ENCODE measurements at regions not wholly inside any gene's neighbourhood (a gene's known extent, or its start where the extent isn't known, plus 50 kb on each side); places are given as distances from the start of the nearest gene placed in this dataset.
"Not testable (repeated sequence)": the region's sequence is repeated elsewhere in the genome, so short reads cannot be mapped to it uniquely, and the experiment has no call there.

DNA sequence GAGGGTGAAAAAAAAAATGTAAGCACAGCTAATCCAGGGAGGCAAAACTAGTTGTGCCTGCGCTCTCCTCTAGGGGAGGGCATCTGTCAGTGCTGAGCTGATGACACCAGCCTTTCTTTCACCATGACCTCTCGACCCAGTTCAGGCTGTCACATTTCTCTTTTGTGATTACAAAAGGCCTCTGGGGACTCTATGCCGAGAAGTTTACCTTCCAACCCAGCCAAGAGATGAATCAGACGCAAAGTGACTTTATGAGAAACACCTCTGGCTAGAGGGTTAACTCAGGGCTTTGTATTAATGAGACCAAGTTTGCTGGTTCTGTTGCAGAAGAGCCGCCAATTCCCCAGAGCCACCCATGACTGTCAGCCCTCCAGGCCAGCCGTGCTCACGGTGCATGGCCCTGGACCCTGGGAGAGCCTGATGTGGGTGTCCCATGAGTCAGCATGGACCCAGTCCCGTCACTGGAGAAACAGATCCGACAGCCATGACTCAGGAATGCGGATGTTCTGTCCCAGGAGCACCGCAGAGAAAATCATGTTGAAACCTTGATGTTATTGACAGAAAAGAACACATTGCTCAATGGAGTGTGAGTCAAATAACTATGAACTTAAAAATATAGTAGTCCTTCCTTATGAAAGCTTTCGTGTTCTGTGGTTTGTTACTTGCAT, 437.2 kb downstream of the HS3ST3B1 start:
- no peak for DNase-seq (ENCODE audit: low read depth in 2 of 2)

- no peak for DNase-seq (ENCODE audit: low read depth in 2 of 2)
Measured at GRCh38 chr17:14736631-14737030, 435.8 kb downstream of the HS3ST3B1 start.

- no peak for DNase-seq (ENCODE audit: low read depth in 2 of 2)
Measured at GRCh38 chr17:14733376-14733775, 432.5 kb downstream of the HS3ST3B1 start.

- no peak for DNase-seq (ENCODE audit: low read depth in 2 of 2)
Measured at GRCh38 chr17:14732211-14732610, 431.3 kb downstream of the HS3ST3B1 start.

GRCh38 chr17:14731591-14731990, 430.7 kb downstream of the HS3ST3B1 start:
- DNase-seq (ENCODE audit: low read depth in 2 of 2), result no peak

DNA sequence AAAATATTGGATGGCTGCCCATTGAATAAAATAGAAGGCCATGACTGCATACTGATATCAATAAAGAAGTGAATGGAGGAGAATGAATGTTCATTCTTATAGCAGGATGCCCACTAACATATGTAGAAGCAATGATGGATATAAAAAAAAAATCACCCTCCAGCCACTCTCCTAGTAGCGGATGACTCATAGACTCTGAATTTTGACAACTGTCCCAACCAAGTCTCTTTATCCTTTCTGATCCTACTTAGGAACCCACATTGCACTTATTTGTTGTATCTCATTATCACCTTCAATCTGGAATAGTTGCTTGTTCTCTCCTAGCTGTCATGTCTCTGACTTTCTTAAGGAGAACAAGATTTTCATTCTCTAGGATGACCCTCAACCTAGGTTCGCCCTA, 429.9 kb downstream of the HS3ST3B1 start:
- no peak for DNase-seq (ENCODE audit: low read depth in 2 of 2)

GRCh38 chr17:14725729-14726128, 424.8 kb downstream of the HS3ST3B1 start:
- no peak for DNase-seq (ENCODE audit: low read depth in 2 of 2)

- DNase-seq (ENCODE audit: low read depth in 2 of 2), result no peak
Measured at GRCh38 chr17:14724770-14725169, 423.9 kb downstream of the HS3ST3B1 start.

DNA sequence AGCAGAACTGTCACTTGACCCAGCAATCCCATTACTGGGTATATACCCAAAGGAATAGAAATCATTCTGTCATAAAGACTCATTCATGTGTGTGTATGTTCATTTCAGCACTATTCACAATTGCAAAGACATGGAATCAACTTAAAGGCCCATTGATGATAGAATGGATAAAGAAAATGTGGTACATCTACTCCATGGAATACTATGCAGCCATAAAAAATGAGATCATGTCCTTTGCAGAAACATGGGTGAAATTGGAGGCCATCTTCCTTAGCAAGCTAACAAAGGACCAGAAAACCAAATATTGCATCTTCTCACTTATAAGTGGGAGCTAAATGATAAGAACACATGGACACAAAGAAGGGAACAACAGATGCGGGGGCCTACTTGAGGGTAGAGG, 422.5 kb downstream of the HS3ST3B1 start:
- DNase-seq (ENCODE audit: low read depth in 2 of 2), result not testable (repeated sequence)

- DNase-seq (ENCODE audit: low read depth in 2 of 2), result no peak
Measured at GRCh38 chr17:14719942-14720341, 419.1 kb downstream of the HS3ST3B1 start.

DNA sequence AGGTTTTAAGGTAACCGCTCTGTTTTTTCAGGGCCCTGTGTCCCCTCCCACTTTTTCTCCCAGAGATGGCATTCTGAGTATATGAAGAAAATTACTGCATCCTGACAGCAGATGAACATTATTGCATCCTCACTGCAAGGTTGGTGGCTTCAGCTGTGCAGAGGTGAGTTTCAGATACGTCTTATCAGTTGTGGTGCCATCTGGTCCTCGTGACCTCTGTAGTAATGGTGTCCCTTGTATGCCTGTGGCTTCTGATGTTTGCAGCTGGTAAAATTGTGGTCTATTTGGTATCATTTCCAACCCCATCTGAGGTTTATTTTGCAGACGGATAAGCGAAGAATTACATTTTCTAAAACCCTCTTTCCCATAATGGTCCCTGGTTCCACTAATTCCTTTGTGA, 417.0 kb downstream of the HS3ST3B1 start:
- no peak for DNase-seq (ENCODE audit: low read depth in 2 of 2)

- no peak for DNase-seq (ENCODE audit: low read depth in 2 of 2)
Measured at GRCh38 chr17:14715561-14715960, 414.7 kb downstream of the HS3ST3B1 start.

DNA sequence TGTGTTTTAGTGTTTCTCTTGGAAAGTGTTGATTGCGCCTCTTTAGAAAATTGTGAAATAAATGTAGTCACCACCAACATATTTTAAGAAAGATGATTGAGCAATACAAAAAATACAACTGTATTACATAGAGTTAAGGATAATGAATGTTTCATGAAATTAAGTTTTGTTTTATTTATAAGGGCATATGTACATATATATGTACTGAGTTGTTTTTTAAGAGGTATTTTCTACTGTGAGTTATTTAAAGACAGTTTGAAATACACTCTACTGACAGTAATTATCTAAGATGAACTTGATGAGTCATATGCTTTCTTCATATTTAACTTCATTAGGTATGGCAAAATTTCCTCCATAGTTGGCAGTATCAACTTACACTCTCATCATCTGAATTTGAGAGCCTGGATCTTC, 411.7 kb downstream of the HS3ST3B1 start:
- no peak for DNase-seq (ENCODE audit: low read depth in 2 of 2)

DNA sequence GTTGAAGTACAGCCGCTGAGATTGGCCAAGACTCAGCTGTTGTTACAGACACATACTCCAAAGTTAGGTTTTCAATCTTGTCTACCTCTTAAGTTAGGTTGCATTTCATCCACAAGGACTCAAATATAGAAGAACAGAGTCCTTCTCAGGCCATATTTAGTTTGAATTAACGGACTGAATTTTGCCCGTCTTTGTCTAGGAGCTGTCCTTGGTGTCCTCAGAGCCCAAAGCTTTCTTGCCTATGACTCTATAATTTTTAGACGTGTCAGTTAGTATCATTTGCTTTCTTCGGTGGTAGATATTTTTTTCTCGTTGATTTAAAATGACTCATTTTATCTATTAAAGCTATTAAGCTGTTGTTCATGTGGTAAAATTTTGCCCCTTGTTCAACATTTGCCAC, 403.2 kb downstream of the HS3ST3B1 start:
- no peak for DNase-seq (ENCODE audit: low read depth in 2 of 2)

DNA sequence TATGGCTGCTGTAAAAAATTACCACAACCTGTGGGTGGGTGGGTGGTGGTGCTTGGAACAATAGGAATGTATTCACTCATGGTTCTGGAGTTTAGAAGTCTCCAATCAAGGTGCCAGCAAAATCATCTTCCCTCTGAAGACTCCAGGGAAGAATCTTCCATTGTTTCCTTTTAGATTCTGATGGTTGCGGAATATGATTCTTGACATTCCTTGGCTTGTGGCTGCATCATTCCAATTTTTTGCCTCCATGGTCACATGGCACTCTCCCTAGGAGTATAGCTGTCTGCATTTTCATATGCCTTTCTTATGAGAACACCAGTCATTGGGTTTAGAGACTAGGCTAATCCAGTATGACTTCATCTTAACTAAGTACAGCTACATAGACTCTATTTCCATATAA, 401.0 kb downstream of the HS3ST3B1 start:
- DNase-seq (ENCODE audit: low read depth in 2 of 2), result no peak

- DNase-seq (ENCODE audit: low read depth in 2 of 2), result no peak
Measured at GRCh38 chr17:14699574-14700185, 398.8 kb downstream of the HS3ST3B1 start.

DNA sequence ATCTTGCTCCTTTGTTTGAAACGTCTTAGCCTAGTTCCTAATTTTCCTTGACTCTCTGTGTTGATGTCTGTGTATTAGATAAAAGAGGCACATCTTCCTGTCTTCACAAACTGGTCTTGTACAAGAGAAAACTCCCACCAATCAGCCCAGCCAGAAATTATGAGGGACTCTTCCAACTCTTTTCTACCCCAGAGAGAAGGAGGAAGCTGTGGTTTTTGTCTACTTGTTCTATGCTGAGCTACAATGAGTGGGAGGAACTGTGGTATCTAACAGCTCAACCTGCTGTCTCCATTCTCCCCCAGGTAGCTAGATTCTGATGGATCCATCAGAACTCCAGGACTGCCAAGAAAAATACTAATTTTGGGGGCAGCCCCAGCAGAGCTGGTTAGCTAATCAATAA, 392.5 kb downstream of the HS3ST3B1 start:
- DNase-seq (ENCODE audit: low read depth in 2 of 2), result no peak

DNA sequence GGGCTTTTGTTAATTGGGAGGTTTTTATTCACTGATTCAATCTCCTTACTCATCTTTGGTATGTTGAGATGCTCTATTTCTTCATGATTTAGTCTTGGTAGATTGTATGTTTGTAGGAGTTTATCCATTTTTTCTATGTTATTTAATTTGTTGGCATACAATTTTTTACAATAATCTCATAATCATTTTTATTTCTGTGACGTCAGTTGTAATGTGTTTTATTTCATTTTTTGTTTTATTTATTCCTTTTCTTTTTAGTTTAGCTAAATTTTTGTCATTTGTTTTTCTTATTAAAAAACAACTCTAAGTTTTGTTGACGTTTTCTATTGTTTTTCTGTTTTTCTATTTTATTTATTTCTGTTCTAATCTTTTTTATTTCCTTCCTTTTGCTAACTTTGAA, 389.8 kb downstream of the HS3ST3B1 start:
- DNase-seq (ENCODE audit: low read depth in 2 of 2), result no peak

DNA sequence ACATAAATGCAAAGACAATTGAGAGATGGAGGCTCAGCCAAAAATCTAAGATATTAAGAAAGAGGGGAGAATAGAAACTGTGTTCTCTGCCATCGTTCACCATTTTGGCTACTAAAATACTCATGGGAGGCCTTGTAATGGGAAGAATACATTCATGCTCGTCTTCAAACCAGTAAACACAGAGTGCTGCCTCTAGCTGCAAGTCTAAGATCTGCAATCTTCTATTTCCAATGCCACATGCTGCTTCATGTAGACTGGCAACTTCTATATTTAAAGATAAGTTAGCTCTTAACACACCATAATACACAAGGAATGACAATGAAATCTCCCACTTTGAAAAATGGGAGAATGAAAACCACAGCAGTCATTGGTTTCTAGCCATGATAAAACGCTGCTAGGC, 387.3 kb downstream of the HS3ST3B1 start:
- DNase-seq (ENCODE audit: low read depth in 2 of 2), result no peak

GRCh38 chr17:14672830-14673229, 371.9 kb downstream of the HS3ST3B1 start:
- DNase-seq (ENCODE audit: low read depth in 2 of 2), result no peak

- DNase-seq (ENCODE audit: low read depth in 2 of 2), result no peak
Measured at GRCh38 chr17:14670861-14671260, 370.0 kb downstream of the HS3ST3B1 start.

- no peak for DNase-seq (ENCODE audit: low read depth in 2 of 2)
Measured at GRCh38 chr17:14664511-14664910, 363.6 kb downstream of the HS3ST3B1 start.

DNA sequence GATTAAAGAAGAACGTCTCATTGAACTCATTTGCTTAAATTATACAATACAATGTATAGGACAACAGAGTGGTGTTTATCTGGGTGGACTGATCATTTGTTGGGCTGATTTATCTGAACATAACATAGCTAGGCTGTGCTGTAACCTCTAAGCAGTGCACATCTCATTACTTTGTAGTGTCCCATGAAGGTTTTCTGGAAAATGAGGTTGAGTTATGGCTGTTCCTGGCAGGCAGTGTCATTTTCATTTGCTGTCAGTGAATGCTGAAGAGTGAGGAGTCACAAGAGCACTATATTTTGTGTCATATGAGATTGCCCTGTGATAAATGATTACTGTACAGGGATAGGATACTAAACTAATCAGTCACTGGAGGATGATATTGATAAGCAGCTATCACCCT, 340.2 kb downstream of the HS3ST3B1 start:
- DNase-seq (ENCODE audit: low read depth in 2 of 2), result no peak

- no peak for DNase-seq (ENCODE audit: low read depth in 2 of 2)
Measured at GRCh38 chr17:14637260-14637659, 336.4 kb downstream of the HS3ST3B1 start.
